Kidney (tissue), 13 donors: ENCODE measurements at regions not wholly inside any gene's neighbourhood (a gene's known extent, or its start where the extent isn't known, plus 50 kb on each side); places are given as distances from the start of the nearest gene placed in this dataset.

Source experiments
- DNase-seq, 5 donors: peaks; one replicate each; pipeline ENCODE4 v3.0.0-alpha.2; 2013 to 2020
- FAIRE-seq: peaks from 2 replicates; lab custom pipeline; 2012; peaks lifted over from hg19 to GRCh38; lab: Jason Lieb, UNC
- H3K27ac ChIP-seq, 2 donors: one replicate each; pipeline ENCODE4 v1.7.0; 2013; ENCODE audit warnings: low read depth in 2 of 2, low read length in 2 of 2, inconsistent platforms in 1 of 2
- H3K27me3 ChIP-seq: one replicate; pipeline ENCODE4 v1.7.1; 2013; ENCODE audit warnings: low read length, inconsistent platforms; ENCODE audit not compliant: control insufficient read depth, insufficient read depth
- H3K36me3 ChIP-seq, 3 donors: one replicate each; pipeline versions ENCODE4 v1.7.0 to v1.7.1; 2013; ENCODE audit warnings: low read length in 3 of 3, control low read depth in 1 of 3, inconsistent platforms in 1 of 3; ENCODE audit not compliant: insufficient read depth in 3 of 3, control insufficient read depth in 2 of 3
- H3K4me1 ChIP-seq, 3 donors: one replicate each; pipeline versions ENCODE4 v1.7.0 to v1.7.1; 2013; ENCODE audit warnings: low read length in 3 of 3, inconsistent platforms in 1 of 3, low read depth in 1 of 3; ENCODE audit not compliant: control insufficient read depth in 2 of 3, insufficient read depth in 2 of 3
- H3K4me3 ChIP-seq, 3 donors: one replicate each; pipeline versions ENCODE4 v1.7.0 to v1.8.1; 2013; ENCODE audit warnings: low read length in 3 of 3, control low read depth in 1 of 3, inconsistent platforms in 1 of 3
- H3K9ac ChIP-seq, 3 donors: one replicate each; pipeline versions ENCODE4 v1.7.0 to v1.7.1; 2013; ENCODE audit warnings: low read length in 3 of 3, control low read depth in 1 of 3, inconsistent platforms in 1 of 3
- H3K9me3 ChIP-seq, 3 donors: one replicate each; pipeline versions ENCODE4 v1.7.0 to v1.7.1; 2013; ENCODE audit warnings: low read length in 3 of 3, control low read depth in 1 of 3, inconsistent platforms in 1 of 3; ENCODE audit not compliant: control insufficient read depth in 2 of 3, insufficient read depth in 1 of 3
- CTCF ChIP-seq: IDR thresholded peaks from 3 replicates; pipeline ENCODE4 v1.5.1; 2012; ENCODE audit warnings: mild to moderate bottlenecking, moderate library complexity, borderline replicate concordance; ENCODE audit not compliant: insufficient read depth; ENCODE audit errors: extremely low read depth
- intact Hi-C: fragments of 100-400 bp; cut with DNase I; formaldehyde crosslinking; loops from one replicate; pipeline ENCODE4 v1.11.1; 2022
- donor health status: control.
- donor health status: control.
- donor health status: control.
- donor health status: control.
- donor health status: control.
- donor health status: DM: yes; HTN: yes; CAD: no.
- donor health status: Normal renal cell carcinoma (clear cell type).

GRCh38 chr2:217643789-217644301 is 358.9 kb downstream of the TNS1 start:
- H3K4me3 ChIP-seq: no peak overlapping the region
- H3K27ac ChIP-seq: no peak overlapping the region
- H3K9me3 ChIP-seq: no peaks in the 10 kb centered on the region
- H3K27me3 ChIP-seq: no peaks in the 10 kb centered on the region
- TF ChIP-seq CTCF: no peak
- DNase-seq (peak in 3 of 5 donors; percentile 30 to 68 (median 66)), FAIRE-seq (no peak)
- intact Hi-C loops: no loop called here
- no peaks in the 10 kb centered on the region for H3K36me3 ChIP-seq
- H3K9ac ChIP-seq: no peak overlapping the region
- H3K4me1 ChIP-seq: peaks cover 0 to 2% (median 0%) of the 10 kb centered on the region in 3 donors

- TF ChIP-seq CTCF: no peak
- no peak for DNase-seq
- Histone ChIP-seq H3K9me3 (no peaks in the 10 kb centered on the region), H3K27ac (no peak overlapping the region), H3K36me3 (no peaks in the 10 kb centered on the region), H3K4me1 (peaks cover 0 to 2% (median 0%) of the 10 kb centered on the region in 3 donors), H3K9ac (no peak overlapping the region), H3K4me3 (no peak overlapping the region), H3K27me3 (no peaks in the 10 kb centered on the region)
- intact Hi-C loops: no loop called here
- no peak for FAIRE-seq
Measured at GRCh38 chr2:217642944-217643343, 359.9 kb downstream of the TNS1 start.

GRCh38 chr2:217641960-217642359 is 360.8 kb downstream of the TNS1 start:
- DNase-seq (no peak), FAIRE-seq (no peak)
- H3K9me3 ChIP-seq: no peaks in the 10 kb centered on the region
- no peaks in the 10 kb centered on the region for H3K36me3 ChIP-seq
- H3K9ac ChIP-seq: no peak overlapping the region
- H3K4me3 ChIP-seq: no peak overlapping the region
- H3K27ac ChIP-seq: no peak overlapping the region
- intact Hi-C loops: no loop called here
- no peak for TF ChIP-seq CTCF
- H3K4me1 ChIP-seq: peaks cover 0 to 2% (median 0%) of the 10 kb centered on the region in 3 donors
- no peaks in the 10 kb centered on the region for H3K27me3 ChIP-seq

GRCh38 chr2:217639481-217639880 is 363.3 kb downstream of the TNS1 start:
- FAIRE-seq (no peak), DNase-seq (no peak)
- no peak for TF ChIP-seq CTCF
- Histone ChIP-seq H3K36me3 (no peaks in the 10 kb centered on the region), H3K27me3 (no peaks in the 10 kb centered on the region), H3K9ac (no peak overlapping the region), H3K4me1 (peaks cover 0 to 2% (median 0%) of the 10 kb centered on the region in 3 donors), H3K9me3 (no peaks in the 10 kb centered on the region), H3K27ac (no peak overlapping the region), H3K4me3 (no peak overlapping the region)
- intact Hi-C loops: no loop called here
